Esophagus squamous epithelium (tissue), 4 donors: ENCODE measurements at regions not wholly inside any gene's neighbourhood (a gene's known extent, or its start where the extent isn't known, plus 50 kb on each side); places are given as distances from the start of the nearest gene placed in this dataset.

ENCODE experiments used
- POLR2A ChIP-seq, 4 donors: fragments of 450-650 bp; IDR thresholded peaks; one replicate each; pipeline ENCODE4 v1.6.1; 2017; ENCODE audit warnings: antibody characterized with exemption in 4 of 4, mild to moderate bottlenecking in 4 of 4, moderate library complexity in 3 of 4
- TF ChIP-seq, protein P1 (sequence below), 6 experiments: fragments of 450-650 bp in 4 of 6; fragments of 200-600 bp in 2 of 6; sonication (generic) in 2 of 6; IDR thresholded peaks; one replicate each; pipeline ENCODE4 v1.5.1; 2016 to 2019; ENCODE audit warnings: antibody characterized with exemption in 6 of 6, mild to moderate bottlenecking in 4 of 6, moderate library complexity in 4 of 6

DNA sequence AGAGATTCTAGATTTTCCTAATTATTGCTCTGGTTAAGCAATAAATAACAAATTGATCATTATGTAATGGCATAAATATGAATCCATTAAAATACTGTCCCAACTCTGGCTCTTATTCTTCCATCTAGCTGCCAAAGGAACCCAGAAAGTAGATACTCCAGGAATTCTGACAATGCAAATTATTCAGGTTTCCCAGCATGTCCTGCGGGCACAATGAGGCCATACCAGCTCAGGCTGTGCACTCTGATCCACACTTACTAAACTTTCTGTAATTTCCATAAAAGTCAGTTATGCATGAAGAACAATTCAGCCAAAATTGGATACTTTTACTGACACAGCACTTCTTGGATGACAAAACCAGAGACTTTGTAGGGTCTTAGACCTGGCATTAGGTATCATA is 576.3 kb downstream of the KCNH5 start:
- TF ChIP-seq, protein P1, sequence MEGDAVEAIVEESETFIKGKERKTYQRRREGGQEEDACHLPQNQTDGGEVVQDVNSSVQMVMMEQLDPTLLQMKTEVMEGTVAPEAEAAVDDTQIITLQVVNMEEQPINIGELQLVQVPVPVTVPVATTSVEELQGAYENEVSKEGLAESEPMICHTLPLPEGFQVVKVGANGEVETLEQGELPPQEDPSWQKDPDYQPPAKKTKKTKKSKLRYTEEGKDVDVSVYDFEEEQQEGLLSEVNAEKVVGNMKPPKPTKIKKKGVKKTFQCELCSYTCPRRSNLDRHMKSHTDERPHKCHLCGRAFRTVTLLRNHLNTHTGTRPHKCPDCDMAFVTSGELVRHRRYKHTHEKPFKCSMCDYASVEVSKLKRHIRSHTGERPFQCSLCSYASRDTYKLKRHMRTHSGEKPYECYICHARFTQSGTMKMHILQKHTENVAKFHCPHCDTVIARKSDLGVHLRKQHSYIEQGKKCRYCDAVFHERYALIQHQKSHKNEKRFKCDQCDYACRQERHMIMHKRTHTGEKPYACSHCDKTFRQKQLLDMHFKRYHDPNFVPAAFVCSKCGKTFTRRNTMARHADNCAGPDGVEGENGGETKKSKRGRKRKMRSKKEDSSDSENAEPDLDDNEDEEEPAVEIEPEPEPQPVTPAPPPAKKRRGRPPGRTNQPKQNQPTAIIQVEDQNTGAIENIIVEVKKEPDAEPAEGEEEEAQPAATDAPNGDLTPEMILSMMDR (IDR thresholded peaks at IDR 0.05) = no peak
- TF ChIP-seq POLR2A (IDR thresholded peaks at IDR 0.05) = no peak
